ENCODE measurements at regions not wholly inside any gene's neighbourhood (a gene's known extent, or its start where the extent isn't known, plus 50 kb on each side); places are given as distances from the start of the nearest gene placed in this dataset.

DNA sequence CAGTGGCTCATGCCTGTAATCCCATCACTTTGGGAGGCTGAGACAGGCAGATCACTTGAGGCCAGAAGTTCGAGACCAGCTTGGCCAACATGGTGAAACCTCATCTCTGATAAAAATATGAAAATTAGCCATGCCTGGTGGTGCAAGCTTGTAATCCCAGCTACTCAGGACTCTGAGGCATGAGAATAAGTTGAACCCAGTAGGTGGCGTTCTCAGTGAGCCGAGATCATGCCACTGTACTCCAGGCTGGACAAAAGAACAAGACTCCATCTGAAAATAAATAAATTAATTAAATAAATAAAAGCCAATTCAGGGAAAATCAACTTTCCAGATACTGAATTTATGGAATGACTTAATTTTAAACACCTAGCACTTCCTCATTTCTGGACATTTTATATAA, 1722.1 kb downstream of the MAT2B start:
- DNase-seq (ENCODE audit: low read depth in 1 of 2, low spot score in 1 of 2) = no peak

DNA sequence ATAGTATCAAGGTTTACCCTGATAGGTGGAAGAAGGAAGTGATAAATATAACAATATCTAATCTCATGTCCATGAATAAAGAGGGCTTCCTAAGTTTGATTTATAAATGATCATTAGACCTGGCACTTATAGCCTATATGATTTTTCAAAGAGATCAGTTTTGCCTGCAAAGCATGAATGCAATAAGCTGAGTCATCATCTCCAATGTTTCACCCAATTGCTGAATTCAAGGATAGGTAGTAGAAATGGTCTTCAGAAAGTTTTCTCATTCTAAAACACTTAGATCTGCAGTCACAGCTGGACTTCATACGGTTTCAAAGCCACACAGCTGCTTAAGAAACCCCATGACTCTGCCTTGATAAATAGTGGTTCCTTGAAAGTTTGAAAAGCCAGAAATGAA, 1722.8 kb downstream of the MAT2B start:
- no peak for DNase-seq (ENCODE audit: low read depth in 1 of 2, low spot score in 1 of 2)

DNA sequence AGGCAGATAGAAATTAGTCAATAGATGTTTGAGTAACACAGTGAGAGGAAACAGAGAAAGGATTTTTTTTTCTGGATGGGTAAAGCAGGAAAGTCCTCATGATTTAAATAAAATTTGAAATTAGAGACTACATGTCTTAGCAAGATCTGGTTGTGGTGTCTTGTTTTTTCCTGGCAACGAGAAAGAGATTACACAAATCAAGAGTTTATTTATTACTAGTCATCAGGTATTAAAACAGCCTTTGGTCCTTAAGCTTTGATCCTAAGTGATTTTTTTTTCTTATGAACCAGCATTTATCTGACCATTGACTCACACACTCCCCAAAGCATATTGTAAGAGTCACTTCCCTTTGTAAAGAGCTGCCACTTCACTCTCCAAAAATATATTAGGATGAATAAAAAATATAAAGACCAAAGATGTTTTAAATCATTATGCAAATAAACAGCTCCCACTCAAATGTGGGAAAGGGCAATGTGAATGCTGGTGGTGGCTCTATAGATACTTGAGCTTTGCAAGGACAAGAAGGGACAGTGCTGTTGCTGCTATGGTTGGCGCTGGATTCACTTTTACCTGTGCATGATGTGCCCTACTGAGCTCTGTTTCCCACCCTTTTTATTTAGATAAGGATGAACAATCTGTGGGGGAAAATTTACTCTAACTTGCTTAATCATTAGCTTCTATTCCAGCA, 1726.5 kb downstream of the MAT2B start:
- DNase-seq (ENCODE audit: low read depth in 1 of 2, low spot score in 1 of 2) = no peak

DNA sequence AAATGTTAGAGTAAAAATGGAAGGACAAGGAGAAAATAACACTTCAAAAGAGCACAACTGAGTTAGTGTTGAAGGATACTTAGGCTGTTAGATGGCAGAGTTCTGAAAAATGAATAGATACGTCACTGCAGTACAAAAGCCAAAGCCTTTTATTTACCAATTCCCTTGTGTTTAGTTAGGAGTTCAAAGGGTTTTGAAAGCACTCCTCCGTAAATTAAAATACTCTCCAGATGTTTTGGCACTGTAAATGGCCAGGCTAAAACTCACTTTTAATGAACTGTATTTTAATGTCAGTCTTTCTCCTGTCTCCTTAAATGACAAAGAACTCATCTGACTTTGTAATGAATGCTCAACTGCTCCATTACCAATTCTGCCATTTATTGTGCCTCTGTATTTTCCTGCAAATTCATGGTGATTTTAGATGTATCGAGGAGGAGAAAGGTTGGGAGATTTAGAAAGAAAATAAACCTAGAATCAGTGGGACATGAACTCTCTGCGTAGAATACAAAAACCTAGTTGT, 1727.2 kb downstream of the MAT2B start:
- DNase-seq (ENCODE audit: low read depth in 1 of 2, low spot score in 1 of 2) = no peak

DNA sequence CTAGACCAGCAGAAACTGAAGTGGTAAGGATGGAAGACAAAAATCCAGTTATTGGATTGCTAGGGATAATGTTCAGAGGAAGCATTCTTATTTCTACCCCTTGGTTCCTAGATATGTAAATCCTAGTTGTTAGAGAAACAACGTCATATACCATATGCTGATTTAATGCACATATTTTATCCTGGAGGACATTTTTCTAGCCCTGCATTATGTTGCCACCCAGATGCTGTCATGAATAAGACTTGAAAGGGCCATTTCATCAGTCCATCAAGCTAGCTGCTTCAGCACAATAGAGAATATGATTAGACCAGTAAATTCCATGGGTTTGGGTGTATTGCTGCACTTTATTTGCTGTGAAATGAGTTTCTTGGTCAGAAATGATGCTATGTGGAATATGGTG, 1736.4 kb downstream of the MAT2B start:
- no peak for DNase-seq (ENCODE audit: low read depth in 1 of 2, low spot score in 1 of 2)

DNA sequence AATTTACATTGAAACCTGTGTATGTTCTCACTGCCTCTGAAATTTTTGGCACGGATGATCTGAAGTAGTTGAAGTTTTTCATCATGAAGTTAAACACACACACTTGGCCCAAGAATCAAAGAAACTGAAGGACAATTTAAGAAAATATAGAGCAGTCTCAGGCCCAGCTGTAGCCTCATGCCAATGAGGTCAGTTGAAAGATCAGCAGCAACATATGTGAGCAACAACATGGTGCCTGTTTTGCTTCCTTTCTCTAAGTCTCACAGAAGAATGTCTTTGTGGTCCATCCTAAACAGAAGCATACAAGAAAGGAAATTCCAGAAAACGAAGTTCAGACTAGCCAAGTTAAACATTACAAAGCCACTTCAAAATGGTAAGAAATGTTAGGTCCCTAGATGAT, 1737.2 kb downstream of the MAT2B start:
- DNase-seq (ENCODE audit: low read depth in 1 of 2, low spot score in 1 of 2) = no peak

DNA sequence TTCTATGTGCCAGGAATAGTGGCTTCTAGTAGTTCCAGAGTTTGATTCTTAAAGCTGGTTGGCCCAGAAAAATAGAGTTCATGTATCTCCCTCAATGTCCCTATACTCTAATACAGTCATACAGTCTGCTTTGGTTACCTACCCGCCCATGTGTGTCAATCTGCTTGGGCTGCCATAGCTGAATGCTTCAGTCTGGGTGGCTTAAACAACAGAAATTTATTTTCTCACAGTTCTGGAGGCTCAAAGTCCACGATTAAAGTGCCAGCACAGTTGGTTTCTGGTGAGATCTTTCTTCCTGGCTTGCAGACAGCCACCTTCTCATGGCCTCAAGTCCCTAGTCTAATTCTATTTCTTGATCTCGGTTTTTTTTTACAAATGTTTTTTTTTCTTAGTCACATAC, 1739.0 kb downstream of the MAT2B start:
- no peak for DNase-seq (ENCODE audit: low read depth in 1 of 2, low spot score in 1 of 2)

DNA sequence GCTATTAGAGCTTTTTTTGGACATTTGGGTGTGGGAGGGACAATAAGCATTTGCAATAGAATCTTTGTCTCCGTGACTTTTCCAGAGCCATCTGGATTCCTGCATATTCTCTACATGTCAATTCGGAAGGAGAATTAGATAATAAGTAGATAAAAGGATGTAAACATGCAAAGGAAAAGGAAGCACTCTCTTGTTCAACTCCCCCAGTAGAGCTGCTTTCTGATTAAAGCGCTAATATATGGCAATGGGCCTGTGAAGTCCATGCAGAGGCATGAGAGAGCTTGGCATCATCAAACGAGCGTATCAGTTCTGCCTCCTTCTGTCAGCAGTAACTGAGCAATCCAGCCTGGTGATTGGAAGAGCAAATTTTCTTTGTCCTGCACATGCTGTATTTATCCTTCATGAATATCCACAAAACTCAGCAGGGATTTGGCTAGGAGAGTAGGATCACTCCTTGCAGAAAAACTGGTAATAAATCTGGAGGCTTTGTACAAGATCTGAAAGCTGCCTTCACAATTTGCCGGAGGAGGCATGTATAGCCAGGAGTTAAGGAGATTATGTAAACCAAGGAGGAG, 1752.9 kb downstream of the MAT2B start:
- no peak for DNase-seq (ENCODE audit: low read depth in 1 of 2, low spot score in 1 of 2)

DNA sequence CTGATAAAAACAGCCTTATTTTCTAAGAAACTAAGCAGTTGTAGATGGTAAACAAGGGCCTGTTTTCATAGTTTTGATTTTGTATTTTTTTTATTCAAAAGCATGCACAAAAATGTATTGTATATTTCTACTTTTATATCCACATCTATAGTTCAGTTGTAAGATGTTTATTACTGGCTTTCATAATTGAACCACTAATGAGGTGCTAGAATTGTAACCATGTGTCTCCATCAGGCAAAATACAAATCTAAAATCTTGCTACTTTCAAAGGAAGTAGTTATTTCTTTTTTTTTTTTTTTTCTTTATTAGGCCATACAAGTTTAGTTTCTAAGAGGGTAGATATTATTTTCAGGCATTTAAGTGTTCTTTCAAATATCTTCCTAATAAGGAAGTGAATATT, 1755.0 kb downstream of the MAT2B start:
- no peak for DNase-seq (ENCODE audit: low read depth in 1 of 2, low spot score in 1 of 2)

DNA sequence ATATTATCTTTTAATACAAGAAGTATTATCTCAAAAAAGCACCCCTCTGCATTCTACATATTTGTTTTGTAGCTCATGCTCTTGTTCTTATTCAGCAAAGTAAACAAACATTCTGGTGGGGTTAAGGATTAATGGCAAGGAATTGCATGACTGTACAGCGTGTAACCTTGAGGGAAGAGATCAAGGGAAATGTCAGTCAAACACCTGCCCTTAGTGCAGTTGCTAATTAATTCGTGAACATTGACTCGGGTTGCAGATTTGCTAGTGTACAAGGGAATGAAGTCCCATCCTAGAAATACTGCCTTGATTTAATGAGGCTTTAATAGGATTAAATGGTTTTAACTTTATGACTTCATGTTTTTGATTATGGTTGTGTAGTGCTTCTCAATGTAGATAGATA, 1758.1 kb downstream of the MAT2B start:
- no peak for DNase-seq (ENCODE audit: low read depth in 1 of 2, low spot score in 1 of 2)

DNA sequence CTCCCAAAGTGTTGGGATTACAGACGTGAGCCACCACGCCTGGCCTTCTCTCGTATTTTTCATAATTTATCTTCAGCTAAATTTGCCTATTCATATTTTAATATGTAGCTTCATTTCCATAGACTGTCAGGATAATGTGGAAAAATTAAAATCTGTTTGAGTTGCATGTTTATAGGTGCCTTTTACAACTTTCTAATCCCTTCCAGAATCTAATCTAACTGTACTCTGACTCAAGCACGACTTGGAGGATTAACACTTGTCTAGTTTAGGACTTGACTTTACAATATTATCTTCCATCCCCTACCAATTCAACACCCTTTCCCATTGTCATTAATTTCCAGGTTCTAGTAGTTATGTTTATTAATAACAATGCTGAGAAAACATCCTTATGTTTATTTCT, 1761.5 kb downstream of the MAT2B start:
- DNase-seq (ENCODE audit: low read depth in 1 of 2, low spot score in 1 of 2) = no peak

DNA sequence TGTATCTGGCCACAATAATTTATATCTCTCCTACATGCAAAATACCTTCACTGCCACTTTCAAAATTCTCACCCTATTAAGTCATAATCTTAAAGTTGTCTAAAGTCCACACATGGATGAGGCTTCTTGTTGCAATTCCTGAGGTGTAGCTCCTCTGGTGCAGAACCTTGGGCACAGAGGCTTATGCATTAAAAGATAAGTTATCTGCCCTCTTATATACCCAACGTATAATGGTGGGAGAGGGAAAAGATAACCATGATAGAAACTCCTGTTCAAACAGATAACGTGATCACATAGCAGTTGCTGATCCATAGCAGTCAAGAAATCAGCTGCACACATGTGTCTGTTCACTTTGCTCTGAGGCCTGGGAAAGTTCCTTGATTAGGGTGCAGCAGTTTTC, 1767.0 kb downstream of the MAT2B start:
- no peak for DNase-seq (ENCODE audit: low read depth in 1 of 2, low spot score in 1 of 2)

DNA sequence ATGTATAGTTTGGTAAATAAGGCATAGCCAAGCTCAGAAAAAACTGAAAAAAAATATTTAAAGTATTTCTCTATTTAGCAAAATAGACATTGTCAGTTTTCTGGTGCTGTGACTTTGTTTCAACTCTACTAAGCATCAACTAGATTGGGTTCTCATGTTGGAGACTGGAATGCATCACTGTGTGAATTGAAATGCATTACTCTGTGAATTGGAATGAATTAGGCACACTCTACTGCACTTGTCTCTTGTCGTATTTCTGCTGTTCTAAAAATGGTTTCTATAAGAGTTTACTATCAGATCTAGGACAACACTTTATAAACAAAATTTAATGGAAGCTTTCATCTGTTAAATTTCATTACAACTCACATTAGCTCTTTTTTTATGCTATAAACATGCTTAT, 1772.2 kb downstream of the MAT2B start:
- DNase-seq (ENCODE audit: low read depth in 1 of 2, low spot score in 1 of 2) = no peak

DNA sequence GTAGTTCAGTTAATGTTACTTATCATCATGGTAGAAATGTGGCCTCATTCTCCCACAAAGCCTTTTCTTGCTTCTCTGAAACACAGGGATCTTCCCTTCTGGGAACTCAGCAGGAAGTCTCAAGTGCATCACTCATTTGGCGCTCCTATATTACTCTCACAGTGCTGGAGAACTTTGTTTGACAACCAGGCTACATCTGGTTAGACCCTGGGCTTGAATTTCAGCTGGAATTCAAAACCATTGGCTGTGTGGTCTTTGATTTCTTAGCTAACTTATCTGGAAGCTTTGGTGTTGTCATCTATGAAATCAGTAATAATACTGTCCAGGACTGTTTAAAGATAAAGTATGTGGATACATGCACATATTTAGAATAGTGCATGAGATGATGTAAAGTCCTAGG, 1777.1 kb downstream of the MAT2B start:
- no peak for DNase-seq (ENCODE audit: low read depth in 1 of 2, low spot score in 1 of 2)

DNA sequence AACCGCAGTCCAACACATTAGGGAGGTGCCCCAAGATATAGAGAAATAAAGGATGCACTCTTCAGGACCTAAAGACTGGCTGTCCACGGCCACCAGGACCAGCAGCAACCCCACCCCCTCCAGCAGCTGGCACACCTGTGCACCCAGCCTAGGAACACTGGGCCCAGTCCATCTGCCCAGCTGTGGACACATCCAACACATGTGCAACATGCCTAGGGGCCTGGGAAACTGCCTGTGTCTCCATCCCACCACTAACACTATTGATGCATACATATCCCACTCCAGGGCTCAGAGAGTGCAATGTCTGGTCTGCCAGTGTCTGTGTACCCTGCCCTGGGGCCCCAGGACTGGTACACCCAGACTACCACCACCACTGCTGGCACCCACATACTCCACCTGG, 1781.3 kb downstream of the MAT2B start:
- no peak for DNase-seq (ENCODE audit: low read depth in 1 of 2, low spot score in 1 of 2)

DNA sequence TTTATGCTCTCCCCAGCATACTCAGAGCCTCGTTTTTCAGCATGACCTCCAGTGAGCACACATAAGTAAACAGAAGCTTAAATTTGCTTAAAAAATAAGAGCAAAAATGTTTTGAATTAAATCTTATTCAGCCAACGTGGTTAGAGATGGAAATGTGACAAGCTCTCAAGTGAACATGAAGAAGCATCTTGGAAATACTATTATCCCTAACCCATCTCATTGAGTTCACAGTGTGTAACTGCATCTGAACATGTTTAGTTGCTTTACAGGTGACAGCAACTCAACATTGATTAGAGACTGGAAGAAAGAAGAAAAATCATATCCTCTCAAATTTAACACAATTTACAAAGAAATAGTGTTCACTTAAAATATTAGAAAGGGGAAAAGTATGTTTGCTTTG, 1785.1 kb downstream of the MAT2B start:
- no peak for DNase-seq (ENCODE audit: low read depth in 1 of 2, low spot score in 1 of 2)

DNA sequence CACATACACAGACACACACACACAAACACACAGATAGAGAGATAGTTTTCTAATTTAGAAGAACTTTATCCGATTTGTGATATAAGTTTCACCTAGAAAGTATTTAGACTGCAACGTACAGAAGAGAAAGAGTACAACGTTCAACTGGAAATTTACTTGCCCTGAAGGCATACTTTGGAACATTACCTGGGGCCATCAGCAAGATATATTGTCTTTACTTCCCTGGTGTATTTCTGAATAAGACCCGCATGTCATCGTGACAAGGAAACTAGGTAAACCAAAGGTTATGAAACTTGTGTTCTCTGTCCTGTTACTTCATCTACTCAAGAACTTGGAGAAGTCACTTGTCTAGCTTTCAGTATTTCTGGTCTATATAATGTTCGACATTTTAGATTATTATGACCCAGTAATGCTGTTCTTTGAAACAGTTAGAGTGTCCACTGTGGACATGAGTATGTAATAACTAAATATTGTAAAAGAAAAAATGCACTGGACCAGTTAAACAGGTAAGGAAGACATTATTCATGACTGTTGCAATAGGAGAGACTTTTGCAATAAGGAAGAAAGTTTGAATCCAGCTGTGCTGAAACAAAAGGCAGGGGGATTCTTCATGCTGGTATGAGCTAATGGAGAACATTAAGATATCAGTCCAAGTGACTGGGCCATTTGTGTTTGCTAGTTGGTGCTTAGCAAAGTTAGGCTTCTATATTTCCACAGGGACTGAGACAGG, 1791.1 kb downstream of the MAT2B start:
- no peak for DNase-seq (ENCODE audit: low read depth in 1 of 2, low spot score in 1 of 2)

DNA sequence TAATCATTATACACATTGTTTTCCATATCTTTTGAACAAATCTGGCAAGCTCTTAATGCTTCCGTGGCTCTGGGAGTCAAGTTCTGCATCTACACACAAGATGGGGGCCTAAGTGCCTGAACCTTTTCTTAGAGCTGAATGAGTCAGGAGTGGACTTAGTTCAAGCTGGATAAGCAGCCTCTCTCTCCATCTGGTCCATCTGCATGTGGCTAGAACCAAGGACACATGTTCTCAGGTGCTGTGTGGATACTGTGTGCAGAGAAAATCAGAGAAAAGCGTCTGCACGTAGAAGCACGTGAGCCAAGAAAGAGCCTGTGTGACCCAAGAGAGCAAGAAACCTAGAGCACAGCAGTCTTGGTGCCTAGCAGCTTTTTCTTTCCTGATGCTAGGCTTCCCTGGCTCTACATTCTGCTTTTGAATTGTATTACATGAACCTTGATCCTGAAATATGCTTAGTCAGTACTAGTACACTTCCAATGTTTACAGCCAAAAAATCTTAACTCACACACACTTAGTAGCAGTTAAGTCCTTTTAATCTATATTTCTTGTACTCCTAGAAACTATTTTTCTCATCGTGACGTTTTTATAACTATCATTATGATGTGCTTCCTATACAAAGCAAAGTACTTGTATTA, 1798.9 kb downstream of the MAT2B start:
- DNase-seq (ENCODE audit: low read depth in 1 of 2, low spot score in 1 of 2) = no peak

DNA sequence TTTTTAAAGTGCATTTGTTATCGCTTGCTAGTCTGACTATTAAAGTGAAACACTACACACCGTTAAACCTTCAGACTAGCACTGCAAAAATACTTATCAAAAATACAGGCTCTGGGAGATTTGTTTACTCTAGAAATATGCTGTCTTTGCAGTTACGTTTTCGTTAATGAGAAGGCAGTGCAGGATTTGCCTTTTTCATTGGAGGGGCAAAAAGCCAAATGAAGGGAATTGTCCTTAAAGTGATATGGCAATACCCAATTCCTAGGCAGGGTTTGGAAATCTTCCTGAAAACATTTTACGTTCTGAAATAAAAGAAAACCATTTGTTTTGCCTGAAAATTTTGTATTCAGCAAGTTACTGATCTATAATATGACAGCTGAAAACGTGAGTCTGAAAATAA, 1800.2 kb downstream of the MAT2B start:
- no peak for DNase-seq (ENCODE audit: low read depth in 1 of 2, low spot score in 1 of 2)

DNA sequence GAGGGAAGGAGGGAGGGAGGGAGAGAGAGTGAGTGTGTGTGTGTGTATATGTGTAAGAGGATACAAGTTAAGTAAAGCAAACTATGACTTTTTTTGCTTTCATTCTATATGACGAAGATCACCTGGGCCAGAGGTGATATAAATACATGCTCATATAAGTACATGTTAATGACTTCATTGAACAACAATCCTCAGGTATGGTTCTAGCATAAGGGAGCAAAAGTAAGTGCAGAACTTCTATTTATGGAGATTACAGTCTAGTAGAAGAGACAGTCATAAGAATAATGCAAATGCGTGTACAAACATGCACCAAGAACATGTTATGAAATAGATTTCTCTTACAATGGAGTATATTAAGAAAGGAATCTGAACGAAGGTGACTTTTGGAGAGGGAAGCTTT, 1804.0 kb downstream of the MAT2B start:
- DNase-seq (ENCODE audit: low read depth in 1 of 2, low spot score in 1 of 2) = no peak

DNA sequence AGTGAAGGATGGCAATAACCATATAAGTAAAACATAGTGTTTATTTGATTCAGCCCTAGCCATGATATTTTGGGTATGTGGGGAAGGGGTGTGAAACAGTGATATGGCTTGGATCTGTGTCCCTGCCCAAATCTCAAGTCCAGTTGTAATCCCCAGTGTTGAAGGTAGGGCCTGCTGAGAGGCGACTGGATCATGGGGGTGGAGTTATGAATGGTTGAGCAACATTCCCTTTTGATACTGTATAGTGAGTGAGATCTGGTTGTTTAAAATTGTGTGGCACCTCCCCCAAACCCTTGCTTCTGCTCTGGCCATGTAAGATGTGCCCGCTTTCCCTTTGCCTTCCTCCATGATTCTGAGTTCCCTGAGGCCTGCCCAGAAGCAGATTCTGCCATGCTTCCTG, 1804.6 kb downstream of the MAT2B start:
- no peak for DNase-seq (ENCODE audit: low read depth in 1 of 2, low spot score in 1 of 2)

DNA sequence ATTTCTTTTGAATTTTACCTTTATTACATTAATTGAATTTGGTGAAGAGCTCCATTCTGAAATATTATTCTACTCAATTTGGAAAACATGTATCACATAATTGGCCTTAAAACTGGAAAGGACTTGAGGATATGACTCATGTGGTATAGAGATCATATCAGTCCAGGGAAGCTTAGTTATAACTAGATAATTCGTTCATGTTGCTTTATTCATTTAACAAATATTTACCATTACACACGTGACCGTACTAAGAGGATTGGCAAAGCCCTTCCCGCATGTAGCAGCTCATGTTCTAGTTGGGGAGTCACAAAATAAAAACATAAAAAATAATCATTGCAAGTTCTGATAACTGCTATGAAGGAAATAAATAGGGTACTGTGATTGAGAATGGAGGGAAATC, 1816.5 kb downstream of the MAT2B start:
- no peak for DNase-seq (ENCODE audit: low read depth in 1 of 2, low spot score in 1 of 2)
